NCI-H187 treated with DMSO at 0.1 percent for 48 hours (cell line): ENCODE measurements at regions not wholly inside any gene's neighbourhood (a gene's known extent, or its start where the extent isn't known, plus 50 kb on each side); places are given as distances from the start of the nearest gene placed in this dataset.

Experiments
- DNase-seq: peaks from one replicate; lab custom pipeline; 2025; lab: John Stamatoyannopoulos, UW

- DNase-seq, result no peak
These were observed 50.8 kb upstream of the CACNA2D3 start for GRCh38 chr3:54071601-54072000.

GRCh38 chr3:54069961-54070360, 52.4 kb upstream of the CACNA2D3 start:
- no peak for DNase-seq

- no peak for DNase-seq
These were observed 55.2 kb upstream of the CACNA2D3 start for GRCh38 chr3:54067055-54067698.

- no peak for DNase-seq
These were observed 56.1 kb upstream of the CACNA2D3 start for GRCh38 chr3:54066253-54066652.

- no peak for DNase-seq
These were observed 56.8 kb upstream of the CACNA2D3 start for GRCh38 chr3:54065586-54065985.

GRCh38 chr3:54065140-54065539, 57.2 kb upstream of the CACNA2D3 start:
- no peak for DNase-seq

GRCh38 chr3:54064486-54064885, 57.9 kb upstream of the CACNA2D3 start:
- no peak for DNase-seq

- DNase-seq, result no peak
These were observed 59.8 kb upstream of the CACNA2D3 start for GRCh38 chr3:54062546-54062945.

- DNase-seq, result no peak
These were observed 65.8 kb upstream of the CACNA2D3 start for GRCh38 chr3:54056521-54056920.

GRCh38 chr3:54053882-54054281, 68.5 kb upstream of the CACNA2D3 start:
- no peak for DNase-seq

GRCh38 chr3:54053211-54053610, 69.1 kb upstream of the CACNA2D3 start:
- DNase-seq, result no peak

- DNase-seq, result no peak
These were observed 74.8 kb upstream of the CACNA2D3 start for GRCh38 chr3:54047568-54047967.

GRCh38 chr3:54046641-54047214, 75.6 kb upstream of the CACNA2D3 start:
- no peak for DNase-seq

GRCh38 chr3:54045061-54045815, 77.1 kb upstream of the CACNA2D3 start:
- DNase-seq, result no peak

- no peak for DNase-seq
These were observed 80.0 kb upstream of the CACNA2D3 start for GRCh38 chr3:54042259-54042823.

GRCh38 chr3:54040476-54040875, 81.9 kb upstream of the CACNA2D3 start:
- no peak for DNase-seq

GRCh38 chr3:54038391-54038790, 84.0 kb upstream of the CACNA2D3 start:
- no peak for DNase-seq

GRCh38 chr3:54036543-54036942, 85.8 kb upstream of the CACNA2D3 start:
- DNase-seq, result no peak

- DNase-seq, result no peak
These were observed 87.4 kb upstream of the CACNA2D3 start for GRCh38 chr3:54034971-54035370.

- DNase-seq, result no peak
These were observed 88.6 kb upstream of the CACNA2D3 start for GRCh38 chr3:54033761-54034160.

GRCh38 chr3:54032598-54032997, 89.8 kb upstream of the CACNA2D3 start:
- DNase-seq, result no peak

GRCh38 chr3:54028372-54028771, 94.0 kb upstream of the CACNA2D3 start:
- DNase-seq, result no peak

GRCh38 chr3:54026543-54026942, 95.8 kb upstream of the CACNA2D3 start:
- DNase-seq, result no peak
